ENCODE measurements at regions not wholly inside any gene's neighbourhood (a gene's known extent, or its start where the extent isn't known, plus 50 kb on each side); places are given as distances from the start of the nearest gene placed in this dataset.
"Not testable (repeated sequence)": the region's sequence is repeated elsewhere in the genome, so short reads cannot be mapped to it uniquely, and the experiment has no call there.

GRCh38 chr6:68167604-68168003, 467.5 kb upstream of the ADGRB3 start:
- Histone ChIP-seq H3K36me3 (no peaks in the 10 kb centered on the region), H3K27ac (replicated peaks) (no peak overlapping the region), H3K4me1 (no peaks in the 10 kb centered on the region), H3K9me3 (replicated peaks) (peaks cover 9% of the 10 kb centered on the region), H3K27me3 (ENCODE audit: low read depth) (no peaks in the 10 kb centered on the region), H3K4me3 (no peak overlapping the region)
- DNase-seq = no peak
- no peak for TF ChIP-seq CTCF (IDR thresholded peaks at IDR 0.05; ENCODE audit: borderline replicate concordance)
- intact Hi-C loops (cut with micrococcal nuclease) = no loop called here

GRCh38 chr6:68160812-68161211, 474.3 kb upstream of the ADGRB3 start:
- H3K4me3 ChIP-seq; DNase-seq; H3K27me3 ChIP-seq (ENCODE audit: low read depth); intact Hi-C loops (cut with micrococcal nuclease); H3K27ac ChIP-seq (replicated peaks); H3K4me1 ChIP-seq; H3K36me3 ChIP-seq: not testable (repeated sequence)
- peaks cover 25% of the 10 kb centered on the region for H3K9me3 ChIP-seq (replicated peaks)

GRCh38 chr6:68160348-68160747, 474.7 kb upstream of the ADGRB3 start:
- H3K27me3 ChIP-seq (ENCODE audit: low read depth) = no peaks in the 10 kb centered on the region
- H3K27ac ChIP-seq (replicated peaks) = no peak overlapping the region
- intact Hi-C loops (cut with micrococcal nuclease) = no loop called here
- H3K9me3 ChIP-seq (replicated peaks) = peaks cover 24% of the 10 kb centered on the region
- TF ChIP-seq CTCF (IDR thresholded peaks at IDR 0.05; ENCODE audit: borderline replicate concordance) = no peak
- no peaks in the 10 kb centered on the region for H3K36me3 ChIP-seq
- no peak for DNase-seq
- H3K4me1 ChIP-seq = no peaks in the 10 kb centered on the region
- H3K4me3 ChIP-seq = no peak overlapping the region

- no peak for DNase-seq
- intact Hi-C loops (cut with micrococcal nuclease) = no loop called here
- H3K4me1 ChIP-seq = no peaks in the 10 kb centered on the region
- no peak overlapping the region for H3K27ac ChIP-seq (replicated peaks)
- H3K27me3 ChIP-seq (ENCODE audit: low read depth) = no peaks in the 10 kb centered on the region
- H3K36me3 ChIP-seq = no peaks in the 10 kb centered on the region
- H3K9me3 ChIP-seq (replicated peaks) = peaks cover 27% of the 10 kb centered on the region
- no peak for TF ChIP-seq CTCF (IDR thresholded peaks at IDR 0.05; ENCODE audit: borderline replicate concordance)
- H3K4me3 ChIP-seq = no peak overlapping the region
These were observed 475.6 kb upstream of the ADGRB3 start for GRCh38 chr6:68159433-68159832.

GRCh38 chr6:68158256-68158655, 476.8 kb upstream of the ADGRB3 start:
- Histone ChIP-seq H3K9me3 (replicated peaks) (peaks cover 33% of the 10 kb centered on the region), H3K4me1 (no peaks in the 10 kb centered on the region), H3K27ac (replicated peaks) (no peak overlapping the region), H3K4me3 (no peak overlapping the region), H3K36me3 (no peaks in the 10 kb centered on the region), H3K27me3 (ENCODE audit: low read depth) (no peaks in the 10 kb centered on the region)
- intact Hi-C loops (cut with micrococcal nuclease) = no loop called here
- TF ChIP-seq CTCF (IDR thresholded peaks at IDR 0.05; ENCODE audit: borderline replicate concordance) = no peak
- no peak for DNase-seq

- DNase-seq = no peak
- Histone ChIP-seq H3K36me3 (no peaks in the 10 kb centered on the region), H3K27me3 (ENCODE audit: low read depth) (no peaks in the 10 kb centered on the region), H3K4me1 (no peaks in the 10 kb centered on the region), H3K9me3 (replicated peaks) (peaks cover 41% of the 10 kb centered on the region), H3K27ac (replicated peaks) (no peak overlapping the region), H3K4me3 (no peak overlapping the region)
- intact Hi-C loops (cut with micrococcal nuclease) = no loop called here
- no peak for TF ChIP-seq CTCF (IDR thresholded peaks at IDR 0.05; ENCODE audit: borderline replicate concordance)
These were observed 490.4 kb upstream of the ADGRB3 start for GRCh38 chr6:68144667-68145066.

Measured in left ventricle myocardium inferior (tissue), 1 donor.